Kidney epithelial cell (primary cell): ENCODE measurements at regions not wholly inside any gene's neighbourhood (a gene's known extent, or its start where the extent isn't known, plus 50 kb on each side); places are given as distances from the start of the nearest gene placed in this dataset.
"Not testable (repeated sequence)": the region's sequence is repeated elsewhere in the genome, so short reads cannot be mapped to it uniquely, and the experiment has no call there.

Source experiments
- DNase-seq: peaks from one replicate; pipeline ENCODE4 v3.0.0-alpha.2; 2010; ENCODE audit warnings: low read depth
- H3K27me3 ChIP-seq: 2 replicates; pipeline ENCODE4 v1.6.0; 2011; ENCODE audit warnings: low read length; ENCODE audit not compliant: control insufficient read depth, insufficient read depth
- H3K36me3 ChIP-seq: 2 replicates; pipeline ENCODE4 v1.5.1; 2011; ENCODE audit warnings: low read length; ENCODE audit not compliant: control insufficient read depth, insufficient read depth
- H3K4me3 ChIP-seq: 2 replicates; pipeline ENCODE4 v1.5.1; 2011; ENCODE audit warnings: low read depth, mild to moderate bottlenecking, control low read depth, low read length
- TF ChIP-seq, protein P1 (sequence below): IDR thresholded peaks from 2 replicates; pipeline ENCODE4 v1.5.1; 2011; ENCODE audit warnings: mild to moderate bottlenecking, moderate library complexity, low read length, control low read depth, inconsistent platforms; ENCODE audit not compliant: insufficient read depth, poor library complexity, severe bottlenecking

DNA sequence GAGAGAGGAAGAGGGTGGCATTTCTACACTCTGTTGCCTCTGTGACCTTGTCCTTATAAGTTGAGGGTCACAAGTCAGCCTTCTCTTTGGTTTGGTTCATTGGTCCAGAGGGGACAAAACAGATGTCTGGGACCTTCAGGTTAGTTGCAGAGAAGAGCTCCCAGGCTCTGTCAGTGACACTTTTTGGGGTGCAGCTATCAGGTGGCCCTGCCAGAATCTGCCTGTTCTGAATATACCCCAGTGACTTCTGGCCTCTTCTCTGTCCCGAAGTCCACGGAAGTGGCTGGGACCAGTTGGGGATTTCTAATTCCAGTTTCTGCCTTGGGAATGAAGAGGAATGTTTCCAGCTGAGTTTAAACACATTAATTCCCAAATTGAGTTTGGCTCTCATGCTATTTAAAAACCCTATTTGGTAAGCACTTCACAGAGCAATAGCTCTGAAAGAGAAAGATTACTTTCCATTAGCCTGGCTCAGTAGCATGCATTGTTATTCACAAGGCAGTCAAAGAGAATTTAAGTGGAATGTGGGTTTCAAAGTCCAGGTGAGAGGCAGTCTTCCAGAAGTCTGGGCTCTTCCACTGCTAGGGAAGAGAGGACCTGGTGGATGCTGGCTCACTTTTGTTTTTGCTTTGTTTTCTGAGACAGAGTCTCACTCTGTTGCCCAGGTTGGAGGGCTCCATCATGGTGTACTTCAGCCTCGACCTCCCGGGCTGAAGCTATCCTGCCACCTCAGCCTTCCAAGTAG, 237.8 kb upstream of the GALNT17 start:
- no peak for DNase-seq
- Histone ChIP-seq H3K4me3 (no peak overlapping the region), H3K36me3 (no peaks in the 10 kb centered on the region), H3K27me3 (no peaks in the 10 kb centered on the region)
- TF ChIP-seq, protein P1, sequence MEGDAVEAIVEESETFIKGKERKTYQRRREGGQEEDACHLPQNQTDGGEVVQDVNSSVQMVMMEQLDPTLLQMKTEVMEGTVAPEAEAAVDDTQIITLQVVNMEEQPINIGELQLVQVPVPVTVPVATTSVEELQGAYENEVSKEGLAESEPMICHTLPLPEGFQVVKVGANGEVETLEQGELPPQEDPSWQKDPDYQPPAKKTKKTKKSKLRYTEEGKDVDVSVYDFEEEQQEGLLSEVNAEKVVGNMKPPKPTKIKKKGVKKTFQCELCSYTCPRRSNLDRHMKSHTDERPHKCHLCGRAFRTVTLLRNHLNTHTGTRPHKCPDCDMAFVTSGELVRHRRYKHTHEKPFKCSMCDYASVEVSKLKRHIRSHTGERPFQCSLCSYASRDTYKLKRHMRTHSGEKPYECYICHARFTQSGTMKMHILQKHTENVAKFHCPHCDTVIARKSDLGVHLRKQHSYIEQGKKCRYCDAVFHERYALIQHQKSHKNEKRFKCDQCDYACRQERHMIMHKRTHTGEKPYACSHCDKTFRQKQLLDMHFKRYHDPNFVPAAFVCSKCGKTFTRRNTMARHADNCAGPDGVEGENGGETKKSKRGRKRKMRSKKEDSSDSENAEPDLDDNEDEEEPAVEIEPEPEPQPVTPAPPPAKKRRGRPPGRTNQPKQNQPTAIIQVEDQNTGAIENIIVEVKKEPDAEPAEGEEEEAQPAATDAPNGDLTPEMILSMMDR: no peak

DNA sequence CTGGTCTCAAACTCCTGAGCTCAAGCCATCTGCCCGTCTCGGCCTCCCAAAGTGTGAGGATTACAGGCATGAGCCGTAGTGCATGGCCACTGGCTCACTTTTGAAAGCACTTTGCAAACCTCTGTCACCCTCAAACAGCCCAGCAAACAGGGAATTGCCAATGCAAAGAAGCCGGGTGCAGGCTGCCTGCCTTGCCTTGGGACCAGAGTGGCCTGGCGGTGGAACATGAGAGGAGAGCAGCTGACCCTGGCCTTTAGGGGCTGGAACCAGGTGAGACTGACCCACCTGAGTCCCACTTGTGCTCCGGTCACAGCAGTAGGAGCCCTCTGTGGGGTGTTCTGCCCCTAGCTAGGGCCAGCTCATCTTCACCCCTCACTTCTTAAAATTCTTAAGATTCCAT, 237.1 kb upstream of the GALNT17 start:
- TF ChIP-seq, protein P1: no peak
- no peak for DNase-seq
- Histone ChIP-seq H3K4me3 (no peak overlapping the region), H3K27me3 (no peaks in the 10 kb centered on the region), H3K36me3 (no peaks in the 10 kb centered on the region)

DNA sequence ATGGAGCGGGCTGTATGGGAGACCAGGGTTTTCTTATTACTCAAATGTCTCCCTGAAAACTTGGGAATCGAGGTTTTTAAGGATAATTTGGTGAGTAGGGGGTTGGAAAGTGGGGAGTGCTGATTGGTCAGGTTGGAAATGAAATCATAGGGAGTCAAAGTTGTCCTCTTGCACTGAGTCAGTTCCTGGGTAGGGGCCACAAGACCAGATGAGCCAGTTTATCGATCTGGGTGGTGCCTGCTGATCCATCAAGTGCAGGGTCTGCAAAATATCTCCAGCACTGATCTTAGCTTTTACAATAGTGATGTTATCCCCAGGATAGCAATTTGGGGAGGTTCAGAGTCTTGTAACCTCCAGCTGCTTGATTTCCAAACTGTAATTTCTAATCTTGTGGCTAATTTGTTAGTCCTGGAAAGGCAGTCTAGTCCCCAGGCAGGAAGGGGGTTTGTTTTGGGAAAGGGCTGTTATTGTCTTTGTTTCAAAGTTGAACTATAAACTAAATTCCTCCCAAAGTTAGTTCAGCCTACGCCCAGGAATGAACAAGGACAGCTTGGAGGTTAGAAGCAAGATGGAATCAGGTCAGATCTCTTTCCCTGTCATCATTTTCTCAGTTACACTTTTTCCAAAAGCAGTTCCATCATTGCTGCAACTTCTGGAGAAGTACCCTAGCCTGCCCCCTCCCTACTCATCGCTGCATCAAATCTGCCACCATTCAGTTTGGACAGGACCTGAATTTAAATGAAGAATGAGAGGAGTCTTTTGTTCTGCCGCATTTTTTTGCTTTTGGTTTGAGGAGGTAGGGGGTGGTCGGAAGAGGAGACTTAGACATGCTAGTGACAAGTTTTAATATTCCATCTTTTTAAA, 236.4 kb upstream of the GALNT17 start:
- H3K27me3 ChIP-seq, H3K4me3 ChIP-seq, DNase-seq, H3K36me3 ChIP-seq: not testable (repeated sequence)

DNA sequence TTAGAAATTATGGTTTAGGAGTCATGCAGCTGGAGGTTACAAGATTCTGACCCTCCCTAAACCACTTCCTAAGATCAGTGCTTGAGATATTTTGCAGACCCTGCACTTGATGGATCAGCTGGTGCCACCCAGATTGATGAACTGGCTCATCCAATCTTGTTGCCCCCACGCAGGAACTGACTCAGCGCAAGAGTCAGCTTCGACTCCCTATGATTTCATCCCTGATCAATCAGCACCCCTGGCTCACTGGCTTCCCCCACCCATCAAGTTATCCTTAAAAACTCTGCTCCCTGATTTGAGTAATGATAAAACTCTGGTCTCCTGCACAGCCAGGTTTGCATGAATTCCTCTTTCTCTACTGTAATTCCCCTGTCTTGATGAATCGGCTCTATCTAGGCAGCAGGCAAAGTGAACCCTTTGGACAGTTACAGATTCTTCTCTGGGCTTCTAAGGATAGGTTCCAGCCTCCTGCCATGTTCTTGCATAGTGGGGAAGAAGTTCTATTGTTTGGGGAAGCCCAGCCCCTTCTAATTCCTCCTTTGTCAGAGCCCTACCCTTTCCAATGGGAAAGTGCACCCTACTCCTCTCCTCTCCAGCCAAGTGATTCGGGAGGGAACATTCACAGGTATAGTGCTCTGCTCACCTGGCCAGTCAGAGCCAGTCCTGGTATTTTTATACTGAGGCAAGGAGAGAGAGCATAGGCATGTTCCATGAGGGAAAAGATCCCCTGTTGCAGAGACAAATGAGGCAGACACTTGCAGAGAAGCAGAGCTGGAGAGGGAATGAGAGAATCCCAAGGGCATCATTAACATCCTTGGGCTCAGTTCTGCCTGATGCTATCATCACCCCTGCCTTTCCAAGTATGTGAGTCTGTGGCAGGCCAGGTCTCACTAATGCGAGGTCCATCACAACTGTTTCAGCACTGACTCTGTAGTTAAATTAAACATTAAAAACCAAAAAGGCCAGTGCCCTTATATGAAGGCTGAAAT, 224.4 kb upstream of the GALNT17 start:
- DNase-seq: no peak
- Histone ChIP-seq H3K36me3 (no peaks in the 10 kb centered on the region), H3K4me3 (no peak overlapping the region), H3K27me3 (no peaks in the 10 kb centered on the region)
- TF ChIP-seq, protein P1: no peak

DNA sequence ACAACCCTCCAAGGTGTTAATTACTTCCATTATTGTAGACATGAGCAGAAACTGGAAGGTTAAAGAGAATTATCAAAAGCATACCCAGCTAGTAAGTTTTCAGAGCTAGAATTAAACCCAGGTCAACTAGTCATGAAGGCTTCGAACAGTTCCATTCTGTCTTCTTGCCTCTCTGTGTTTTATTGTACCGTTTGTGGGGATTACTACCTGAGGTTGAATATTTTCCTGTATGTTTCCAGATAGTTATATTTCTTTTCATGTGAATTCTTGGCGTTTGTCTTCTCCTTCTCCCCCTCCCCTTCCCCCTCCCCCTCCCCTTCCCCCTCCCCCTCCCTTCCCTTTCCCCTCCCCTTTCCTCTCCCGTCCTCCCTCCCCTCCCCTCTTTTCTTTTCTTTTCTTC, 218.0 kb upstream of the GALNT17 start:
- no peak for DNase-seq
- TF ChIP-seq, protein P1: no peak
- H3K27me3 ChIP-seq: no peaks in the 10 kb centered on the region
- no peak overlapping the region for H3K4me3 ChIP-seq
- H3K36me3 ChIP-seq: no peaks in the 10 kb centered on the region
